ENCODE measurements at regions not wholly inside any gene's neighbourhood (a gene's known extent, or its start where the extent isn't known, plus 50 kb on each side); places are given as distances from the start of the nearest gene placed in this dataset.
A peak's percentile ranks its signal among the peaks of the same experiment; 100 is the strongest.

DNA sequence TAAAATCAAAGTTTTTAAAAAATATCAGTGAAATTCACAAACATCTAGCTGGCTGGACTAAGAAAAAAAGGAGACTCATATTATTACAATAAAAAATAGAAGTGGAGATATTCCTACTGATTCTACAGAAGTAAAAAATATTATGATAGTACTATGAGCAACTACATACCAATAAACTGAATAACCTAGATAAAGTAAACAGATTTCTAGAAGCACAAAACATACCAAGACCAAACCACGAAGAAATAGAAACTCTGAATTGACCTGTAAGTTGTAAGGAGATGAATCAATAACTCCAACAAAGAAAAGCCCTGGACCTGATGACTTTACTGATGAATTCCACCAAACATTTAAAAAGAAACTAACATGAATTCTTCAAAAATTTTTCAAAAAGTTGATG, 867.3 kb downstream of the PCDH18 start:
- DNase-seq (ENCODE audit: low spot score) = no peak

DNA sequence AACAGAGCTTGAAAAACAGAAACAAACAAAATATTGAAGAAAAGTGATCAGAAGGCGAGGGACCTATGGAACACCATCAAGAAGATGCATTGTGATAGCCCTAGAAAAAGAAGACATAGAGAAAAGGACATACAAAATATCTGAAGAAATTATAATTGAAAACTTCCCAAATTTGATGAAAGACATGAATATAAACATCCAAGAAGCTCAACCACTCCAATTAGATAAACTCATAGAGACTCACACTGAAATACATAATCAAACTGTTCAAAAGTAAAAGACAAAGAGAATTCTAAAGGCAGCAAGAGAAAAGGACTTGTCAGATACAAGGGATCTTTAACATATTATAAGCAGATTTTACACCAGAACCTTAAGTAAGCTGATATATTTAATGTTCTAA, 869.8 kb downstream of the PCDH18 start:
- DNase-seq (ENCODE audit: low spot score) = no peak

DNA sequence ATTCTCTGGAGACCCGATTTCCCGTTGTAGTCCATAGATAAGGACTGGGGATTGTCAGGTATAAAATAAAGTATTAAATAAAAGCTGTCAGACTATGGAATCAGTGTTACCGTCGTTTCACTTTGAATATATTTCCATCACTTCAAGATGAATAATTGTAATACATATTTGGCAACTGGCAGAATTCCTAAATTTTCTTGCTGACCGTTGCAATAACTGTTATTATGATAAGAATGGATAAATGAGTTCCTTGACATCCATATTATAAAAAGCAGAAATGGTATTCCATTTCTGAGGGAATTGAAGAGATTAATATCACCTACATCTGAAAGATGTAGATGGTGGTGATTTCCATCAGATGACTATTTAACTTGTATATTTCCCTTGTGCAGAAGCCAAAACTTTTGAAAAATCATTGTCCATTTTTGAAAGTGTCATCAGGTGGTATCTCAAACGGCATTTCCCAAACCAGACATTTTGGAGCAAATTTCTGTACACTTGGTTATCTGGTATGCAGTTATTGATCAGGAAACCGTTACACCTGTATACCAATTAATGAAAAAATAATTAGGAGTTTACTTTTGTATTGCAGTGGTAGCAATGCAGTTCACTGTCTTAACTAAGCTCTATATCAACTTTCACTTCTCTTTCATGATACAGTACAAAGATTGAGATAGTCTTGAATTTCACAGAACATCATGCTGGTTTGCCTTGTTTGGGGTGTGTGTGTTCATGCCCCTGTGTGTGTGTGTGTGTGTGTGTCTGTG, 878.5 kb downstream of the PCDH18 start:
- no peak for DNase-seq (ENCODE audit: low spot score)

DNA sequence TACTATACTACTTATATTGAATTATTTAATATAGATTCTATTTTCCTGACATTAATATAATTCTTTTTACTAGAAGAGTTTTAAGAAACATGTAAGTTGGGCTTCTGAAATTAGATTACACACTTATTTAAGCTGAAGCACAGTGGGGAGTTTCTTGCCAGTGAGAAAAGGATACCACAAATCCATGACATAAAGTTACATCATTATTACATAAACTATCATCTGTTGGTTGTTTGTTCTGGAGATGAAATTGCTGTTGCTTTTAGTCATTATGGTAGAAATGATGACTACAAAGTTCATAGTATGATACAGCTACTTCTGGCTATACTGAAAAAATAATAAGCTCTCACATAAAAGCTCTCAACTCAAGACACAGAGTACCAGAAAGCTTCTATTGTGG, 880.4 kb downstream of the PCDH18 start:
- no peak for DNase-seq (ENCODE audit: low spot score)

DNA sequence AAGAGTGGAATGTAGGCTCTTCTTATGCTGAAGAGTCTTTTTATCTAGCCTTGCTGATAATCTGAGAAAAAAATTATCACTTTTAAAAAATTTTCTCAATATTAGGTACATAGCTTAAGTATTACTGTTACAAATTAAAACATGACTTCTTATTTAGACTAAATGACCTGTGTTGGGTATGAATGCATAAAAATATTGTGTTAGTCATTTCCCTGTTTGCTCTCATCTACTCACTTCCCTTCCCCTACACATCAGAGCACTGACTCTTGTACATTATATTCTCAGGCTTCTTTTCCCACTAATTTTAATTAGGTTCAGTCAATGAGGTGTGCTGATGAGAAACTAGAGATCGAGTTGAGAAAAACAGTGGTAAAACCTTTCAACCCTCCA, 881.0 kb downstream of the PCDH18 start:
- no peak for DNase-seq (ENCODE audit: low spot score)

DNA sequence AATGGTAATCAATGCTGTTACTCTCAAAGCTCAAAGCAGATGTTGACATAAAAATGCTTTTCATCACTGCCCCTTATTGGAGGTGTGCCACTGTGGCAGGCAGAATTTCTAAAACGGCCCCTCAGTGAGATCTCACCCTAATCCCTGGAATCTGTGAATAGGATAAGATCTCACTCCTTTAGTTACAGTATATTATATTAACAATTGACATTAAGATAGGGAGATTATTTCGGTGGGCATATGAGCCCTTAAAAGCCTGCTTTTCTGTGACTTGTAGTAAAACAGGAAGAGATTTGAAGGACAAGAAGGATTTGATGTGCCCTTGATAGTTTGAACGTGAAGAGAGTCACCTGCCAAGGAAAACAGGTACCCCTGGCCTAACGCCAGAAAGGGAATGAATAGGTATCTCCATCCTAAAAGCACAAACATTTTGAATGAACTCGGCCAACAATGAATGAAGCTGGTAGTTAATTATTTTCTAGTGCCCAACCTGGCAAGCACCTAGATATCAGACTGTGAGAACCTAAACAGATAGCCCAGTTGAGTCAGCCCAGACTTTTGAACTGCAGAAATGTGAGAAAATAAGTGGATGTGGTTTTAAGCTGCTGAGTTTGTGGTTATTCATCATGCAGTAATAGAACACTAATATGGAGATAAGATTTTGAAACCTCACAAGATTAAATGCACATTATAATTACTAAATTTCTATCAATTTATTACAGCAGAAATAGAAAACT, 881.6 kb downstream of the PCDH18 start:
- DNase-seq (ENCODE audit: low spot score) = peak; percentile 13

DNA sequence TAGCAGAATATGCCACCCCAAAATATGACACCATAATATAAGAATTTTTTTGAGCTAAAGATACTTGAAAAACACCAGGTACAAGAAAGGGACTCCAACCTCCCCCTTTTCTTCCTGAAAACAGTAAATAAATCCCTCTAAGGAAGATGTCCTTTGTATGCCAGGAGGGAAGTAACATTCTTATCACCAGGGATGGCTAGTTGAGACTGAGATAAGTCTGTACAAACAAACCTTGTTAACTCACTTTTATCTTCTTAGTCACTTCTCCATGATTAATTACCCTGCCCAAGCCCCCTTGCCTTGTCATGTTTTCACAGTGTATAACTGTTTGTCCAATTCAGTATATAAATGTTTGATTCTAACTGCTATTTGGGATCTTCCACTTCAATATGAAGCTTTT, 888.0 kb downstream of the PCDH18 start:
- DNase-seq (ENCODE audit: low spot score) = no peak

DNA sequence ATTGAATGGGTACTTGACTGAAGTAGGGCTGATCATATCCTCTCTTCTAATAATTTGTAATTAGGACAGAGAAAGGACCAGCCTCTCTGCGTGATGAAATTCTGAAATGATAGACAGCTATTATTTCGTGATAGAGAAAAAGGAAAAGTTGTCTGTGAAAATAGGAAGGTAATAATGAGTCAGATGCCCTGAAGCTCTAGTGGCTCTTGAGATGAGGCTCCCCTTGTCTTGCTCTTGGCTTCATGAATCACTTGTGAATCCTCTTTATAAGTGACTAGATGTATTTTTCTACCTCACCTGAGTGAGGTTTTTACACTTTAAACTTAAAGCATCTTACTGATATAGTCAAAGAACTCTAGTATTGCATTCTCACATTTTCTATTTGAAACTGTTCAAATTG, 888.9 kb downstream of the PCDH18 start:
- DNase-seq (ENCODE audit: low spot score) = no peak

DNA sequence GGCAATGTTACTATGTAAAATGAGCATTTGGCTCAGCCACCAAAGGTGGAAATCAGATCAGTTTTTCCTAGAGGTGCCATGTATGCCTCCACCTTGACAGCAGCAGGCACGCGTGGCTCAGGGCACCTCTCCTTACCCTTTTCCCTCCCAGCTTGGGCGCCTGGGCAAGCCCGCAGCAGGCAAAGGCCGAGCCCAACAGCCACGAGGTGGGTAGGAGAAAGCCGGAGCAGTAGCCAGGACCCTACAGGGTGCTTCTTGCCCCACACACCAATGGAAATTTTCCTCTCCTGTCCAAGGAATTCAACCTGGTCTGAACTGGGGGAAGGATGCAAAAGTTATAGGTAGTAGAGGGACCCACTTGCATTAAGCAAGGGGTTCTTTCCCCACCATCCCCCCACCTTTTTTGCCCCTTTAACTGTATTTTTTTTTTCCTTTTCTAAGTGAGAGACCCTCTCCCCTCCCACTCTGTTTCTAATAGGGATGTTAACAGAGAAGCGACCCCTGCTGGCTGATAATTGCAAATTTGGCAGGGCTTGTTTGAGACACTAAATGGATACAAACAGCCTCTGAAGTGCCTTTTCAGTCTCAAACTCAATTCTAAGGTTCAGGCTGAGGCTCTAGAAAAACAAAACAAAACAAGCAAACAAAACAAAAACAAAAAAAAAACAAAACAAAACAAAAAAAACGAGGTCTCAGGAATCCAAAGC, 895.1 kb downstream of the PCDH18 start:
- DNase-seq (ENCODE audit: low spot score) = no peak

DNA sequence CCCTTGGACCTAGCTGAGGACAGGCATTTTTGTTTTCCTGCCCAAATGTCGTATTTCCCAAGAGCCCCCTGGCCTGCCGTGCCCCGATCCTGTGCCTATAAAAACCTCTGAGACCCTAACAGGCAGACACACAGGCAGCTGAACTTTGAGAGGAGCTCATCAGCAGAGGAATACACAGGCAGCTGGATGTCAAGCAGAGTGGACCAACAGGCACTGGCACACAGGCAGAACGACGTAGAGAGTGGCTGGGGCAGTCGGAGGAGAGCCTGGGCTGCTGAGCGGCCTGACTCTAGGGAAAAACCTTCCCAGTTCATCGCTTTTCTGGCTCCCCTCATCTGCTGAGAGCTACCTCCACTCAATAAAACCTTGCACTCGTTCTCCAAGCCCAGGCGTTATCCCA, 896.1 kb downstream of the PCDH18 start:
- DNase-seq (ENCODE audit: low spot score) = no peak

DNA sequence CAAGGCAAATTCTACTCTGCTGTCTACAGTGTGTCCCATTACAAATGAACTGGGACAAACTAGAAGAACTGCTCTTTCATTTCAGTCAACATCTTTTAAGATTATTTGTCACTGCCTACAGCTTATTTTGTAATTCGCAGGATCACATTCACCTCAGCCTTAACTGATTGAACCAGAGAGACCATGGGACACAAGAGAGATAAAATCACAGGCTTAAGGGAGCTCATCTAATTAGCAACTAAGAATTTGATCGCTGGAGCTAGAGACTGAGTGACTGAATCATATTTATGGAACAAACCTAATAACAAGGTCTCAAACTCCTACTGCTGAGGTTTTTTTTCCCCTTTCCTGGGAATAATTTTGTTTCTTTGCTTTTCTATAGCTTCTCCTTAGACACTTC, 898.2 kb downstream of the PCDH18 start:
- no peak for DNase-seq (ENCODE audit: low spot score)

DNA sequence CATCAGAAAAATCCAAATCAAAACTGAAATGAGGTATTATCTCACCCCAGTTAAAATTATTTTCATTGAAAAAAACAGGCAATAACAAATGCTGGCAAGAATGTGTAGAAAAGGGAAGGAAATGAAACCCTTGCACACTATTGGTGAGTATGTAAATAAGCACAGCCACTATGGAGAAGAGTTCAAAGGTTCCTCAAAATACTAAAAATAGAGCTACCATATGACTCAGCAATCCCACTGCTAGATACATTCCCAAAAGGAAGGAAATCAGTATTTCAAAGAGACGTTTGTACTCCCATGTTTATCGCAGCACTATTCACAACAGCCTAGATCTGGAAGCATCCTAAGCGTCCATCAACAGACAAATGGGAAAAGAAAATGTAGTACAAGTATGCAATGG, 932.4 kb downstream of the PCDH18 start:
- DNase-seq (ENCODE audit: low spot score) = no peak

DNA sequence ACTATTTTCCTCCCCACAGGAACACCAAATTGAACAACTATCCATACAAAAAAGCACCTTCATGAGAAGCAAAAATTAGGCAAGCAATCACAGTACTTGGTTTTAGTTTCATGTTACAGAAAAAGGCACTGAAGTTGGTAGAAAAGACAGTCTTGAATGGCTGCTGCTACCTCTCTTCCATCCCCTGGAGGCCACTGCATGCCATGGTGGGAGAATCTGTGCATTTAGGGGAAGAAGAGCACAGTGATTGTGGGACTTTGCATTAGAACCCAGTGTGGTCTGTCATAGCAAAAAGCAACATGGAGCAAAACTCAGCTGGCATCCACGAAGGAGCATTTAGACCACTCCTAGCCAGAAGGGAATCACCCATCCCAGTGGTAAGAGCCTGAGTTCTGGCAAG, 941.9 kb downstream of the PCDH18 start:
- no peak for DNase-seq (ENCODE audit: low spot score)

DNA sequence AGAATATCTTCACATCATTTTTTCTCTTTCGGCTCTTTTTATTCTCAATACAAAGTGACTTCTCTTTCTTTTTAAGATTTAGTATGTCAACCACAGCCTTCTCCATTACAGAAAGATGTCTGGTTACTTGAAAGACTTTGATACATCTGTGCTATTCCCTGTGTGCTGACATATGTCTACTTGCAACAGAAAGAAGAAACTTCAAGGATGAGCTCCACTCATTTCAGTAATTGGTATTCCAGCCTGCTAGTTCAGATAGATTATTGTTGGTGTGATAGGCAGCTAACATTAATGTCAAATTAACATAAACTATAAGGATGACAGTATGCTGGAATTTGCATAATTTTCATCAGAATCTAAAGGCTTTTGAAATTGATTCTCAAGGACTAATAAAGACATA, 948.7 kb downstream of the PCDH18 start:
- DNase-seq (ENCODE audit: low spot score) = no peak

DNA sequence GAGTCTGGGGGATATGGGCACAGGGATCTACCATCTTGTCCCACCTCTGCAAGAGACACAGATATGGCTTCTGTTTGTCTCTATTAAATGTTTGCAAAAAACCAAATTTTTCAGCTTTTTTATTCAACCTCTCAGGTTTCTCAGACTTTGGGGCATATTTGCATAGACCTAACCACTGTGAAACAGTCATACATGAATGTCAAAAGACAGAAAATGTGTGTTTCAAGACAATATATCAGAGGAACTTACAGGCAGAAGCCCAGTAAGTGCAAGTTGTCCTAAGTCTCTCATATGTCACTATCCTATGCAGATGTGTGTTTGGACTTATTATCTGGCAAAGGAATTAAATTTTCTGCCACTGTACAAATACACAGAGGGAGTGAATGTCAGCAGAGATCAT, 951.2 kb downstream of the PCDH18 start:
- DNase-seq (ENCODE audit: low spot score) = no peak

DNA sequence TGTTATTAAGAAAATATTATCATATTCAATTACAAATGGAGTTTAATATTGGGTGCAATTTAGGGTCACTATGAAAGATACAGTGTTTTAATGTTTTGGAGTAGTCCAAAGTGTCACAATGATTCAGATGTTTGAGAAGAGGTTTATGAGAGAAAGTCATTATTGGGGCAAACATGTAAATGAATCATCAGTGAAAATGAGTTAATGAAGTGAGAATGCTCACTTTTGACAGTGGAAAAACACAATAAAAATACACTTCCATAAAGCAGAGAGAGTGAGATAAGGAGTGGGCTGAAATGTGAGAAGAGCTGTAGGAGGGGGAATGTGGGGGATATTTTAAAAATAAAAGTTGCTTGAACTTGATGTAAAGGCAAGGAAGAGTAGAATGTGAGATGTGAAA, 957.1 kb downstream of the PCDH18 start:
- DNase-seq (ENCODE audit: low spot score) = no peak

DNA sequence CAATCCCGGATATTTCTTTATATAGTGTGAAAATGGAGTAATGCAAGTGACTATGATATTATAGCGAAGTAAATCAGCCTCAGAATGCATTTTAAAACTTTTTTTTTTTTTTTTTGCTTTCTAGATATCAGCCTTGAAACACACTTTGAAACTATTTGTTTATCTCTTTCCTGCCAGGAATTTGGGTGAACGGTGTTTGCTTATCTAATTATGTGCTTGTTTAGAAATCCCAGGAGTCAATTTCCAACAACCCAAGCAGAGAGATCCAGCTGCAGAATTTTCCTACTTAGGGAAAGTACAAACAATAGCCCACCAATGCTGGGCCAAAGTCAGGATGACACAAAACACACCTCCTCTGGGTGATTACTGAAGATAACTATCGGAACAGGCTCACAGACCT, 958.8 kb downstream of the PCDH18 start:
- DNase-seq (ENCODE audit: low spot score) = no peak

DNA sequence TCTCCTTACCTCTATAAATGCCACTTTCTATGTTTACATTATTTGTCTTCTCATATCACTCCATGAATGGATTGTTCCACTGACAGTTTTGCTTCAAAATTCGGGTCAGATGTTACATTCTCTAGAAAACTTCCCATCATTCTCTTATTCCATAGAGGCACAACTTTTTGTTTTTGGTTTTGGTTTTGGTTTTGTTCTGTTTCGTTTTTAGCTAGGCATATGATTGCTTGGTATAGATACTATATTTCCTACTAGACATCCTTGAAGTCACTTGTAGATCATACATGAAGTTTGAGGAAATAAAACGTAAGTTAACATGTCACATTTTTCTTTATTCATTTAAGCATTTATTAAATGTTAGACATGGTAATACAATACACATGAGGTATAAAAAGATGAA, 961.0 kb downstream of the PCDH18 start:
- no peak for DNase-seq (ENCODE audit: low spot score)

DNA sequence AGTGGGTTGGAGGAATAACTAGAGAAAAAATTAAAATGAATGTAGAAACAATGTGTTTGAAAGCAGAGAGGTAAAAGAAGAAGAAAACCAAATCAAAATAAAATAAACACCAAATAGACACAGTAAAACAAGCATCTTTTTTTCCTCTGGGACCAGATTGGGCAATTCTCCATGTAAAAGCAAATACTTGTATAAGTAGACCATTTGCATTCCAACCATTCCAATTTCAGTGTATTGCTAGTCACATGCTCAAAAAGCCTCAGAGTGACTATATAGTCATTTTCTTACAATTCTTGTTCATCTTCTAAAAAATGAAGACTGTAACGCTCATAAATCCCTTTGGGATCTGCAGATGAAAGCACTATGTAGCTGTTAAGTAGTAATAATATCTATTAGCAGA, 969.5 kb downstream of the PCDH18 start:
- peak; percentile 8 for DNase-seq (ENCODE audit: low spot score)

DNA sequence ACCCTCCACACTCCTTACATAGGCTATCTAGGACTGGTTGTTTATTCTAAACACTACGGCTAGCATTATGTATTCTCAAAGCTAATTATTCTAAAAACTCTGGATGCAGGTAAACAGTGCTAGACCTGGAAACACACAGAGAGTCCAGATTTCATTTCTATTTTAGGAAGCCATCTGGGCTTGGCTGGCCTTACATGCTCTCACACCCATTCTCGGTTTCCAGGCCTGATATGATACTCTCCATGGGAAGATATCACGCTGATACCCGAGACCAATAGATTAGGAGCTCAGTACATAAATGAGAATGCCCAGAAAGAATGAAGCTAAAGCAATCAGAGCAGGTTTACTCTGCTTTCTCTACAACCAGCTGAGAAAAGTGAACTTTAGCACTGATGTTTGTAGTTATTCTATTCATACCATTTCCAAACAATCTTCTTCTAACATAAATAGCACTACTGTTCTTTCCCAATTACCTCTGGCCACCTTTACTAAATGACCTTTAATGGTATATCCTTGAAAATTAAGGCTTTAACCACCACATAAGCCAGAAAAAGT, 973.3 kb downstream of the PCDH18 start:
- DNase-seq (ENCODE audit: low spot score) = no peak

DNA sequence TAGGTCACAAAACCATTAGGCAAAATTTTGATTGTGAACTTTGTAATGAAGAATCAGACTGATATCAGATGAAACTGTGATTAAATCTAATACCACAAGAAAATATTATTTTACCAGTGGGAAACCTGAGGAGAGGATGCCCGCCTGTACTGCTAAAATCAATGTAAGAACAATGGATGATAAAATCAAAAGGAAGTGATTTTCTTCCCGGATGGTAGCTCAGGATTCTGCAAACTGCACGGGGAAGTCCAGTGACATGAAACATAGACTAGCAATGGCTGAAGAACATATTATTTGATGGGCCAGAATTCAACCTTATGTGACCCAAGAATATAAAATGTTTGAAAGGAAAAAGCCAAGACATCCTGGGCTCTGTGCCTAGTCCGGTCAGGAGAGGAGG, 974.9 kb downstream of the PCDH18 start:
- DNase-seq (ENCODE audit: low spot score) = no peak

DNA sequence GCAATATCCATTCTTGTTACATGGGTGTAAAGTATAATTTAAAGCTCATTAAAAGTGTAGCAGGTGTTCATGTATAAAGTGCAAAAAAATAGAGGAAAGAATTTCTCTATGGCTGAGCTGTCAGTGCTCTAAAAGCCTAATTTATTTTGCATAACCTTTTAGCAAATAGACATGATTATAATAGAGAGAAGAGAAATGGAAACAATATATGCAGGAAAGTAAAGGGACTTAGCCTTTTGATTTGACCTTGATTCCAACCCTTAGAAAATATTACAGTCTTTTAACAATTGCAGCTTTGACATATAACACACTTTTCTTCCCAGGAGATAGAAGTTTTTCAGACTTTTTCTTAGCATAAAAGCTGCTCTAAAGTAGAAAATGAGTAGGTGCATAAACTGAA, 978.3 kb downstream of the PCDH18 start:
- no peak for DNase-seq (ENCODE audit: low spot score)

DNA sequence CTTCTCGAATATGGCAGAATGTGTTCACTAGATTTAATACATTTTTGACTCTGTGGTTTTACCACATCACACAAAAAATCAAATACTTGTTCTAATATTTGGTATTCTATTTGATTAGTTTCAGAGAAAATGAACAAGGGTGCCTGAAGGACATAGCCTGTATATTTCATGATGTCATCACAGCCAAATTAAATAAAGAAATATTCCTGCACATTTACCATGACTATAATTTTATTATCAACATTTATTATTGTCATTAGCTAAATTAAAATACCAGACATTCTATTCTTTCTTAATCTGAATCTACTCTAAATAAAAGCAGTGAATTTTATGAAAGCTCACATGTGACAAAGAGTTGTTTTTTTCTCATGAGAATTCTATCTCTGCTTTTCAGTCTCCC, 980.5 kb downstream of the PCDH18 start:
- DNase-seq (ENCODE audit: low spot score) = no peak

Data from H4 (cell line).